WI38 (cell line): ENCODE measurements at regions not wholly inside any gene's neighbourhood (a gene's known extent, or its start where the extent isn't known, plus 50 kb on each side); places are given as distances from the start of the nearest gene placed in this dataset.

Experiments
- H3K4me3 ChIP-seq: 2 replicates; pipeline ENCODE4 v1.5.1; 2011; ENCODE audit warnings: low read depth, mild to moderate bottlenecking, control low read depth, low read length
- TF ChIP-seq, protein P1 (sequence below): IDR thresholded peaks from 2 replicates; pipeline ENCODE4 v1.5.1; 2012; ENCODE audit warnings: low read depth, mild to moderate bottlenecking, control low read depth, low read length

- no peak overlapping the region for H3K4me3 ChIP-seq
- TF ChIP-seq, protein P1, sequence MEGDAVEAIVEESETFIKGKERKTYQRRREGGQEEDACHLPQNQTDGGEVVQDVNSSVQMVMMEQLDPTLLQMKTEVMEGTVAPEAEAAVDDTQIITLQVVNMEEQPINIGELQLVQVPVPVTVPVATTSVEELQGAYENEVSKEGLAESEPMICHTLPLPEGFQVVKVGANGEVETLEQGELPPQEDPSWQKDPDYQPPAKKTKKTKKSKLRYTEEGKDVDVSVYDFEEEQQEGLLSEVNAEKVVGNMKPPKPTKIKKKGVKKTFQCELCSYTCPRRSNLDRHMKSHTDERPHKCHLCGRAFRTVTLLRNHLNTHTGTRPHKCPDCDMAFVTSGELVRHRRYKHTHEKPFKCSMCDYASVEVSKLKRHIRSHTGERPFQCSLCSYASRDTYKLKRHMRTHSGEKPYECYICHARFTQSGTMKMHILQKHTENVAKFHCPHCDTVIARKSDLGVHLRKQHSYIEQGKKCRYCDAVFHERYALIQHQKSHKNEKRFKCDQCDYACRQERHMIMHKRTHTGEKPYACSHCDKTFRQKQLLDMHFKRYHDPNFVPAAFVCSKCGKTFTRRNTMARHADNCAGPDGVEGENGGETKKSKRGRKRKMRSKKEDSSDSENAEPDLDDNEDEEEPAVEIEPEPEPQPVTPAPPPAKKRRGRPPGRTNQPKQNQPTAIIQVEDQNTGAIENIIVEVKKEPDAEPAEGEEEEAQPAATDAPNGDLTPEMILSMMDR, result no peak
Observed at GRCh38 chr16:51450376-51450775, 299.3 kb upstream of the SALL1 start.

DNA sequence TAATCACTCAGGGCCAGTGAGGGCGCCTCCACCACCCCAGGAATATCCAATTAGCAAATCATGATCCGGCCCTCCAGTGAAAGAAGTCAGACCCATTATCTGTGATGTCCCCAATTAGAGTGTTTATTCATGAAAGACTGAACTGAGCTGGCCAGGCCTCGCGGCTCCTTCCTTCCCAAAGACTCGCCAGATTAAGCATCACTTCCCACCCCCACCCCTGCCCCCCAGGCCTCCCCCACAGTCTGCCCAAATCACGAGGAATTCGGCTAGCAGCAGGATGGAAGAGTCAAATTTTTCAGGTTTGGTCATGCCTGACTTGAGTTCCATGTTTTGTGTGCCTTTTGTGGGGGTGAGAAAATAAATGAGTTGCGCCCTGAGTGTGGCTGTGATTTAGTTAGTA is 298.4 kb upstream of the SALL1 start:
- TF ChIP-seq, protein P1, result no peak
- H3K4me3 ChIP-seq, result no peak overlapping the region

DNA sequence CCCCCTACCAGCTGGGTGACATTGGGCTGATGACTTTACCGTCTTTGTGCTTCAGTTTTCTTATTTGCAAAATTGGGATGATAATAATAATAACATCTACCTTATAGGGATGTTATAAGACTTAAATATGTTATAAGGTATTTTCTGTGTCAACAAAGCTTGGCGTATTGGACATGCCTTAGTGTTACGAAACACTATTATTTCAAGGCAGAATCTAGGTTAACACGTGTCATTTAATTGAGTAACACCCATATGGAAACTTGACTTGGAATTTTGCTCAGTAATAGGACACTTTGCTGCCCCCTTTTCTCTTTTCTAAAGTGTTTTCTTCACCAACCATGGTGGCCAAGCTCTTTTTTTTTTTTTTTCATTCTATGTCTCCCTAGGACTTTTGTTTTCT is 294.2 kb upstream of the SALL1 start:
- no peak overlapping the region for H3K4me3 ChIP-seq
- TF ChIP-seq, protein P1, result no peak

GRCh38 chr16:51443934-51444333 is 292.9 kb upstream of the SALL1 start:
- H3K4me3 ChIP-seq, result no peak overlapping the region
- TF ChIP-seq, protein P1, result no peak

DNA sequence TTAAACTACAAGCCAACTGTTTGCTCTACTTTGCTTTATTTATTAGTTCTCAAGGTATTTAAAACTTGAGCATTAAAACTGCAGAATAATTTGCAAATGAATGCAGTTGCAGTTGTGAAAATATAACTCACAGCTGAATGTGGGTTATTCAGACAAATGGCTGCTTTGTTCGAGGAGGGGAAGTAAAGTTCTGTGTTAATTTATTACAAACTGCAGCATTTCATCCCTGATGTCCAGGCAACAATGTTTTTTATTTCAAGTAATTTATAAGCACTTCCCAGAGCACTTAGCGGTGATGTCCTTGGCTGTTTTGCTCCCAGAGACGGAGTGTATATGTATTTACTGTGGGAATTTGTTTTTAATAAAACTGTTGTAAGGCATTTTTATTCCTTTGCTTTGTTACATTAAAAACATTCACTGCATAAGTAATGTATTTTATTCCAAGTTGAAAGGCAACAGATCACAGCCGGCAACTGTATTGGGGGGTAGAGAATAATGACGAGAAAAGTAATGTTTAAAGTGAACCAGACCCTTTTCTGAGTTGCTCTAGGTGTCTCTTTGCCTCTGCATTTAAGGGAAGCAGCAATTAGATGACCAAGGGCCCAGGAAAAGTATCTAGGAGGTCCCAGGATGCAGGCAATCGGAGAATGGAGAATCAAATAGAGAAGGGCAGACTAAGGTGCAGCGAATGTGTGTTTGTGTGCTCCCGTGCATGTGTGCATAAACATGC is 291.2 kb upstream of the SALL1 start:
- H3K4me3 ChIP-seq, result no peak overlapping the region
- TF ChIP-seq, protein P1, result no peak

- H3K4me3 ChIP-seq, result no peak overlapping the region
- TF ChIP-seq, protein P1, result no peak
Observed at GRCh38 chr16:51440131-51440889, 289.2 kb upstream of the SALL1 start.

- TF ChIP-seq, protein P1, result no peak
- H3K4me3 ChIP-seq, result no peak overlapping the region
Observed at GRCh38 chr16:51439271-51439670, 288.2 kb upstream of the SALL1 start.
